ENCODE measurements at regions not wholly inside any gene's neighbourhood (a gene's known extent, or its start where the extent isn't known, plus 50 kb on each side); places are given as distances from the start of the nearest gene placed in this dataset.

GRCh38 chr3:111311709-111312235 is 230.2 kb upstream of the CD96 start:
- FAIRE-seq (no peak), DNase-seq (ENCODE audit: low spot score) (no peak)

- FAIRE-seq (no peak), DNase-seq (ENCODE audit: low spot score) (no peak)
Observed at GRCh38 chr3:111314181-111314873, 227.7 kb upstream of the CD96 start.

- no peak for FAIRE-seq
- DNase-seq (ENCODE audit: low spot score) = no peak
Observed at GRCh38 chr3:111314898-111315297, 227.1 kb upstream of the CD96 start.

GRCh38 chr3:111315930-111316587 is 225.9 kb upstream of the CD96 start:
- FAIRE-seq (no peak), DNase-seq (ENCODE audit: low spot score) (no peak)

- FAIRE-seq (no peak), DNase-seq (ENCODE audit: low spot score) (no peak)
Observed at GRCh38 chr3:111318289-111318688, 223.7 kb upstream of the CD96 start.

- FAIRE-seq (no peak), DNase-seq (ENCODE audit: low spot score) (no peak)
Observed at GRCh38 chr3:111319598-111319997, 222.4 kb upstream of the CD96 start.

GRCh38 chr3:111321786-111322185 is 220.2 kb upstream of the CD96 start:
- FAIRE-seq (no peak), DNase-seq (ENCODE audit: low spot score) (no peak)

GRCh38 chr3:111323019-111323418 is 219.0 kb upstream of the CD96 start:
- DNase-seq (ENCODE audit: low spot score) = no peak
- FAIRE-seq = no peak

GRCh38 chr3:111324151-111324550 is 217.8 kb upstream of the CD96 start:
- FAIRE-seq (no peak), DNase-seq (ENCODE audit: low spot score) (no peak)

GRCh38 chr3:111324645-111325044 is 217.4 kb upstream of the CD96 start:
- no peak for DNase-seq (ENCODE audit: low spot score)
- FAIRE-seq = no peak

- FAIRE-seq = no peak
- no peak for DNase-seq (ENCODE audit: low spot score)
Observed at GRCh38 chr3:111325160-111325718, 216.8 kb upstream of the CD96 start.

GRCh38 chr3:111326144-111326995 is 215.6 kb upstream of the CD96 start:
- DNase-seq (ENCODE audit: low spot score) (no peak), FAIRE-seq (peak; percentile 44)

- FAIRE-seq (no peak), DNase-seq (ENCODE audit: low spot score) (no peak)
Observed at GRCh38 chr3:111331306-111331705, 210.7 kb upstream of the CD96 start.

GRCh38 chr3:111331912-111332311 is 210.1 kb upstream of the CD96 start:
- no peak for FAIRE-seq
- no peak for DNase-seq (ENCODE audit: low spot score)

- DNase-seq (ENCODE audit: low spot score) (no peak), FAIRE-seq (no peak)
Observed at GRCh38 chr3:111332488-111333080, 209.4 kb upstream of the CD96 start.

GRCh38 chr3:111333642-111334041 is 208.4 kb upstream of the CD96 start:
- FAIRE-seq (peak; percentile 17), DNase-seq (ENCODE audit: low spot score) (peak; percentile 37)

- no peak for FAIRE-seq
- no peak for DNase-seq (ENCODE audit: low spot score)
Observed at GRCh38 chr3:111335512-111336303, 206.3 kb upstream of the CD96 start.

GRCh38 chr3:111336511-111336910 is 205.5 kb upstream of the CD96 start:
- FAIRE-seq = no peak

GRCh38 chr3:111338059-111338698 is 203.8 kb upstream of the CD96 start:
- DNase-seq (ENCODE audit: low spot score) = peak; percentile 67
- FAIRE-seq = no peak

More at GRCh38 chr3:111336511-111336910, 205.5 kb upstream of the CD96 start:
- DNase-seq (ENCODE audit: low spot score) = no peak

- DNase-seq (ENCODE audit: low spot score) (no peak), FAIRE-seq (no peak)
Observed at GRCh38 chr3:111339017-111339416, 203.0 kb upstream of the CD96 start.
